Renal cortex interstitium (tissue), 11 donors: ENCODE measurements at regions not wholly inside any gene's neighbourhood (a gene's known extent, or its start where the extent isn't known, plus 50 kb on each side); places are given as distances from the start of the nearest gene placed in this dataset.

Source experiments
- DNase-seq, 11 donors: peaks; one replicate each; pipeline ENCODE4 v3.0.0-alpha.2; 2013; ENCODE audit warnings: low read depth in 9 of 11, low spot score in 4 of 11; ENCODE audit errors: extremely low read depth in 1 of 11

GRCh38 chr3:102125197-102125993, 276.1 kb downstream of the NFKBIZ start:
- DNase-seq: no peak

GRCh38 chr3:102125994-102126368, 276.7 kb downstream of the NFKBIZ start:
- DNase-seq: no peak

GRCh38 chr3:102129760-102130608, 280.7 kb downstream of the NFKBIZ start:
- DNase-seq: no peak

GRCh38 chr3:102132370-102132769, 283.1 kb downstream of the NFKBIZ start:
- no peak for DNase-seq

GRCh38 chr3:102133376-102133775, 284.1 kb downstream of the NFKBIZ start:
- DNase-seq: no peak

- DNase-seq: no peak
Observed at GRCh38 chr3:102135316-102135715, 286.0 kb downstream of the NFKBIZ start.

- DNase-seq: no peak
Observed at GRCh38 chr3:102136183-102136582, 286.9 kb downstream of the NFKBIZ start.

GRCh38 chr3:102140116-102140515, 290.8 kb downstream of the NFKBIZ start:
- DNase-seq: no peak

GRCh38 chr3:102141096-102141927, 292.0 kb downstream of the NFKBIZ start:
- no peak for DNase-seq

GRCh38 chr3:102141928-102142239, 292.6 kb downstream of the NFKBIZ start:
- no peak for DNase-seq

- DNase-seq: no peak
Observed at GRCh38 chr3:102142379-102143060, 292.3 kb upstream of the ZPLD1 start.

GRCh38 chr3:102143536-102143935, 291.3 kb upstream of the ZPLD1 start:
- DNase-seq: no peak

GRCh38 chr3:102144063-102144462, 290.8 kb upstream of the ZPLD1 start:
- no peak for DNase-seq

- DNase-seq: no peak
Observed at GRCh38 chr3:102148598-102149337, 286.0 kb upstream of the ZPLD1 start.

GRCh38 chr3:102151935-102152334, 282.9 kb upstream of the ZPLD1 start:
- no peak for DNase-seq

GRCh38 chr3:102156426-102156825, 278.4 kb upstream of the ZPLD1 start:
- DNase-seq: no peak

GRCh38 chr3:102158080-102158740, 276.6 kb upstream of the ZPLD1 start:
- no peak for DNase-seq
